GM12878 (cell line): ENCODE measurements at regions not wholly inside any gene's neighbourhood (a gene's known extent, or its start where the extent isn't known, plus 50 kb on each side); places are given as distances from the start of the nearest gene placed in this dataset.

Experiments used
- ATAC-seq: fragments of 200-7000 bp; cut with Tn5 transposase; 3 replicates; pipeline ENCODE4 v1.9.1; 2020; ENCODE audit warnings: mild to moderate bottlenecking, moderate library complexity
- BruUV-seq: library from RNA; stranded (reverse); fragments of 400-500 nt; replicated peaks from 2 replicates; lab custom pipeline; 2021; lab: Mats Ljungman, UMichigan
- CTCF ChIA-PET: fragments of 300-600 bp; sonication (Branson Sonifier 250); formaldehyde crosslinking; extraction: SDS; loops from one replicate; lab custom pipeline; 2021; ENCODE audit warnings: inconsistent platforms; lab: Yijun Ruan, JAX
- POLR2A ChIA-PET: fragments of 350-600 bp; formaldehyde crosslinking; extraction: SDS; loops from one replicate; lab custom pipeline; 2021; ENCODE audit warnings: inconsistent platforms; lab: Charles Lee
- RAD21 ChIA-PET: fragments of 300-600 bp; sonication (Branson Sonifier 250); formaldehyde crosslinking; loops from one replicate; lab custom pipeline; 2023; ENCODE audit warnings: antibody characterized with exemption; ENCODE audit not compliant: unreplicated experiment; lab: Charles Lee
- SMC1A ChIA-PET: fragments of 300-600 bp; sonication (Branson Sonifier 250); formaldehyde crosslinking; loops from one replicate; lab custom pipeline; 2023; ENCODE audit not compliant: unreplicated experiment, uncharacterized antibody; lab: Charles Lee
- DNase-seq: peaks from one replicate; pipeline ENCODE4 v3.0.0-alpha.2; 2011; ENCODE audit warnings: low read depth, low spot score
- FAIRE-seq: peaks from 3 replicates; lab custom pipeline; 2011; peaks lifted over from hg19 to GRCh38; lab: Jason Lieb, UNC
- H2AFZ ChIP-seq: 2 replicates; pipeline ENCODE4 v1.6.0; 2011; ENCODE audit warnings: low read depth, low read length, control low read depth; ENCODE audit not compliant: control insufficient read depth
- H3K27ac ChIP-seq: 2 replicates; pipeline ENCODE4 v1.5.1; 2011; ENCODE audit warnings: control low read depth; ENCODE audit not compliant: control insufficient read depth, insufficient read depth
- H3K27me3 ChIP-seq, 2 experiments: replicated peaks in 1 of 2; 2 replicates each; pipeline versions ENCODE4 v1.6.0 to v1.6.1; 2011; ENCODE audit warnings: low read length in 1 of 2; ENCODE audit not compliant: control insufficient read depth in 2 of 2, insufficient read depth in 2 of 2
- H3K36me3 ChIP-seq, 2 experiments: 2 replicates each; pipeline ENCODE4 v1.5.1; 2011; ENCODE audit warnings: low read length in 1 of 2; ENCODE audit not compliant: control insufficient read depth in 2 of 2, insufficient read depth in 2 of 2
- H3K4me1 ChIP-seq: 2 replicates; pipeline ENCODE4 v1.6.1; 2011; ENCODE audit warnings: mild to moderate bottlenecking, low read length, moderate library complexity, mixed read lengths; ENCODE audit not compliant: control insufficient read depth, insufficient read depth
- H3K4me2 ChIP-seq: 2 replicates; pipeline ENCODE4 v1.6.0; 2011; ENCODE audit warnings: control low read depth; ENCODE audit not compliant: control insufficient read depth, insufficient read depth
- H3K4me3 ChIP-seq: fragments of 200-600 bp; sonication (generic); 2 replicates; pipeline ENCODE4 v1.5.1; 2016
- H3K79me2 ChIP-seq: 2 replicates; pipeline ENCODE4 v1.6.0; 2011; ENCODE audit warnings: low read length; ENCODE audit not compliant: control insufficient read depth, insufficient read depth
- H3K9ac ChIP-seq: 2 replicates; pipeline ENCODE4 v1.8.0; 2011; ENCODE audit warnings: low read length, control low read depth, mixed read lengths; ENCODE audit not compliant: control insufficient read depth, insufficient read depth
- H3K9me3 ChIP-seq: replicated peaks from 3 replicates; pipeline ENCODE4 v1.5.1; 2011; ENCODE audit warnings: mild to moderate bottlenecking, low read length; ENCODE audit not compliant: control insufficient read depth, insufficient read depth
- H4K20me1 ChIP-seq: 2 replicates; pipeline ENCODE4 v1.6.0; 2011; ENCODE audit not compliant: control insufficient read depth, insufficient read depth
- BCLAF1 ChIP-seq: fragments of 450-650 bp; IDR thresholded peaks from 2 replicates; pipeline ENCODE4 v1.6.1; 2017; ENCODE audit warnings: antibody characterized with exemption, mild to moderate bottlenecking, moderate library complexity
- CBX5 ChIP-seq: sonication (generic); IDR thresholded peaks from 2 replicates; pipeline ENCODE4 v1.6.1; 2016; ENCODE audit warnings: low read depth, moderate library complexity, mild to moderate bottlenecking, inconsistent platforms
- CEBPB ChIP-seq, 2 experiments: fragments of 150-350 bp in 1 of 2; IDR thresholded peaks; 2 replicates each; pipeline ENCODE4 v1.6.1; 2012 to 2014; ENCODE audit warnings: low read depth in 2 of 2, low read length in 2 of 2, borderline replicate concordance in 1 of 2, inconsistent platforms in 1 of 2
- E2F8 ChIP-seq: fragments of 450-650 bp; IDR thresholded peaks from 2 replicates; pipeline ENCODE4 v1.6.1; 2018; ENCODE audit warnings: mild to moderate bottlenecking, low read depth, moderate library complexity; ENCODE audit not compliant: partially characterized antibody
- EED ChIP-seq: sonication (generic); IDR thresholded peaks from 2 replicates; pipeline ENCODE4 v1.6.1; 2016; ENCODE audit warnings: antibody characterized with exemption, low read depth
- IKZF2 ChIP-seq, 2 experiments: fragments of 450-650 bp; IDR thresholded peaks; 2 replicates each; pipeline ENCODE4 v1.6.1; 2017; ENCODE audit warnings: mild to moderate bottlenecking in 2 of 2, moderate library complexity in 2 of 2
- LARP7 ChIP-seq: fragments of 450-650 bp; IDR thresholded peaks from 2 replicates; pipeline ENCODE4 v1.6.1; 2017; ENCODE audit warnings: mild to moderate bottlenecking
- SMAD5 ChIP-seq: IDR thresholded peaks from 2 replicates; pipeline ENCODE4 v1.6.1; 2016; ENCODE audit warnings: antibody characterized with exemption, low read depth
- ZBTB33 ChIP-seq: fragments of 450-650 bp; IDR thresholded peaks from 2 replicates; pipeline ENCODE4 v1.6.1; 2017; ENCODE audit warnings: mild to moderate bottlenecking
- ZNF207 ChIP-seq: fragments of 450-650 bp; IDR thresholded peaks from 2 replicates; pipeline ENCODE4 v1.6.1; 2014; ENCODE audit warnings: antibody characterized with exemption, mild to moderate bottlenecking, borderline replicate concordance
- ZNF622 ChIP-seq: fragments of 450-650 bp; IDR thresholded peaks from 2 replicates; pipeline ENCODE4 v1.6.1; 2017; ENCODE audit warnings: mild to moderate bottlenecking, inconsistent platforms
- ZSCAN29 ChIP-seq: fragments of 450-650 bp; IDR thresholded peaks from 2 replicates; pipeline ENCODE4 v1.6.1; 2017; ENCODE audit warnings: mild to moderate bottlenecking, moderate library complexity
- WGBS: methylation state at CpG from one replicate; pipeline ENCODE4 v1.1.6; 2016; ENCODE audit warnings: low lambda C conversion rate; ENCODE audit not compliant: insufficient replicate concordance, insufficient coverage; ENCODE audit errors: missing lambda C conversion rate; 5-methylcytosine and 5-hydroxymethylcytosine counted together
- in situ Hi-C: fragments of 300-500 bp; cut with MboI; formaldehyde crosslinking; loops from 9 replicates; pipeline ENCODE4 v1.14.3; 2018; ENCODE audit warnings: mixed read lengths
- intact Hi-C: fragments of 100-400 bp; cut with micrococcal nuclease; formaldehyde crosslinking; loops from one replicate; pipeline ENCODE4 v1.14.2; 2022; ENCODE audit not compliant: unreplicated experiment

- no peak for FAIRE-seq
- intact Hi-C loops (no loop called here), in situ Hi-C loops (no loop called here)
- H3K9me3 ChIP-seq: no peaks in the 10 kb centered on the region
- H3K27ac ChIP-seq: no peak overlapping the region
- ChIA-PET CTCF (interaction anchor here (0.9 kb wide), 1 partner anchor 620 kb away, joined by 3 read pairs; no protein-coding TSS in a partner anchor), RAD21 (interaction anchor here (1.2 kb wide), 1 partner anchor 458 kb away, joined by 4 read pairs; no protein-coding TSS in a partner anchor), POLR2A (no interaction called here), SMC1A (no interaction called here)
- ATAC-seq: no peak
- H3K4me2 ChIP-seq: no peak overlapping the region
- no peaks in the 10 kb centered on the region for H4K20me1 ChIP-seq
- H3K4me1 ChIP-seq: no peaks in the 10 kb centered on the region
- no peak for TF ChIP-seq CBX5
- TF ChIP-seq LARP7: no peak
- TF ChIP-seq IKZF2 (IDR thresholded peaks at IDR 0.05): no peak
- no peak for TF ChIP-seq EED
- no peak for TF ChIP-seq E2F8
- no peak for TF ChIP-seq ZNF622
- no peak for TF ChIP-seq SMAD5
- no peak for TF ChIP-seq ZSCAN29
- no peak for TF ChIP-seq CEBPB (IDR thresholded peaks at IDR 0.05; ENCODE audit: borderline replicate concordance in 1 of 2, low read depth in 2 of 2, low read length in 2 of 2)
- TF ChIP-seq BCLAF1: no peak
- no peak for TF ChIP-seq ZNF207
- TF ChIP-seq ZBTB33: no peak
- 0 out of 4 replicates have a peak, but pooled peaks cover 0 to 4% of the 10 kb centered on the region in 2 experiments for H3K27me3 ChIP-seq
- no peaks in the 10 kb centered on the region for H3K36me3 ChIP-seq
- H2AFZ ChIP-seq: no peak overlapping the region
- no peak overlapping the region for H3K4me3 ChIP-seq
- no peaks in the 10 kb centered on the region for H3K79me2 ChIP-seq
- no peak for DNase-seq
- BruUV-seq: no TSS peak
- WGBS: 45% methylated on average over 2 of the region's 2 CpGs
- H3K9ac ChIP-seq: no peak overlapping the region
These were observed 98.6 kb upstream of the PDE4B start for GRCh38 chr1:65694126-65694525.
